GM12878 (cell line): ENCODE measurements at regions not wholly inside any gene's neighbourhood (a gene's known extent, or its start where the extent isn't known, plus 50 kb on each side); places are given as distances from the start of the nearest gene placed in this dataset.

ENCODE experiments used
- ATAC-seq: fragments of 200-7000 bp; cut with Tn5 transposase; 3 replicates; pipeline ENCODE4 v1.9.1; 2020; ENCODE audit warnings: mild to moderate bottlenecking, moderate library complexity
- BruUV-seq: library from RNA; stranded (reverse); fragments of 400-500 nt; replicated peaks from 2 replicates; lab custom pipeline; 2021; lab: Mats Ljungman, UMichigan
- CTCF ChIA-PET: fragments of 300-600 bp; sonication (Branson Sonifier 250); formaldehyde crosslinking; extraction: SDS; loops from one replicate; lab custom pipeline; 2021; ENCODE audit warnings: inconsistent platforms; lab: Yijun Ruan, JAX
- POLR2A ChIA-PET: fragments of 350-600 bp; formaldehyde crosslinking; extraction: SDS; loops from one replicate; lab custom pipeline; 2021; ENCODE audit warnings: inconsistent platforms; lab: Charles Lee
- RAD21 ChIA-PET: fragments of 300-600 bp; sonication (Branson Sonifier 250); formaldehyde crosslinking; loops from one replicate; lab custom pipeline; 2023; ENCODE audit warnings: antibody characterized with exemption; ENCODE audit not compliant: unreplicated experiment; lab: Charles Lee
- SMC1A ChIA-PET: fragments of 300-600 bp; sonication (Branson Sonifier 250); formaldehyde crosslinking; loops from one replicate; lab custom pipeline; 2023; ENCODE audit not compliant: unreplicated experiment, uncharacterized antibody; lab: Charles Lee
- DNase-seq: peaks from one replicate; pipeline ENCODE4 v3.0.0-alpha.2; 2011; ENCODE audit warnings: low read depth, low spot score
- FAIRE-seq: peaks from 3 replicates; lab custom pipeline; 2011; peaks lifted over from hg19 to GRCh38; lab: Jason Lieb, UNC
- H2AFZ ChIP-seq: 2 replicates; pipeline ENCODE4 v1.6.0; 2011; ENCODE audit warnings: low read depth, low read length, control low read depth; ENCODE audit not compliant: control insufficient read depth
- H3K27ac ChIP-seq: 2 replicates; pipeline ENCODE4 v1.5.1; 2011; ENCODE audit warnings: control low read depth; ENCODE audit not compliant: control insufficient read depth, insufficient read depth
- H3K27me3 ChIP-seq, 2 experiments: replicated peaks in 1 of 2; 2 replicates each; pipeline versions ENCODE4 v1.6.0 to v1.6.1; 2011; ENCODE audit warnings: low read length in 1 of 2; ENCODE audit not compliant: control insufficient read depth in 2 of 2, insufficient read depth in 2 of 2
- H3K36me3 ChIP-seq, 2 experiments: 2 replicates each; pipeline ENCODE4 v1.5.1; 2011; ENCODE audit warnings: low read length in 1 of 2; ENCODE audit not compliant: control insufficient read depth in 2 of 2, insufficient read depth in 2 of 2
- H3K4me1 ChIP-seq: 2 replicates; pipeline ENCODE4 v1.6.1; 2011; ENCODE audit warnings: mild to moderate bottlenecking, low read length, moderate library complexity, mixed read lengths; ENCODE audit not compliant: control insufficient read depth, insufficient read depth
- H3K4me2 ChIP-seq: 2 replicates; pipeline ENCODE4 v1.6.0; 2011; ENCODE audit warnings: control low read depth; ENCODE audit not compliant: control insufficient read depth, insufficient read depth
- H3K4me3 ChIP-seq: fragments of 200-600 bp; sonication (generic); 2 replicates; pipeline ENCODE4 v1.5.1; 2016
- H3K79me2 ChIP-seq: 2 replicates; pipeline ENCODE4 v1.6.0; 2011; ENCODE audit warnings: low read length; ENCODE audit not compliant: control insufficient read depth, insufficient read depth
- H3K9ac ChIP-seq: 2 replicates; pipeline ENCODE4 v1.8.0; 2011; ENCODE audit warnings: low read length, control low read depth, mixed read lengths; ENCODE audit not compliant: control insufficient read depth, insufficient read depth
- H3K9me3 ChIP-seq: replicated peaks from 3 replicates; pipeline ENCODE4 v1.5.1; 2011; ENCODE audit warnings: mild to moderate bottlenecking, low read length; ENCODE audit not compliant: control insufficient read depth, insufficient read depth
- H4K20me1 ChIP-seq: 2 replicates; pipeline ENCODE4 v1.6.0; 2011; ENCODE audit not compliant: control insufficient read depth, insufficient read depth
- CREB1 ChIP-seq: IDR thresholded peaks from 2 replicates; pipeline ENCODE4 v1.6.1; 2012; ENCODE audit warnings: low read depth, mild to moderate bottlenecking, inconsistent platforms
- E2F8 ChIP-seq: fragments of 450-650 bp; IDR thresholded peaks from 2 replicates; pipeline ENCODE4 v1.6.1; 2018; ENCODE audit warnings: mild to moderate bottlenecking, low read depth, moderate library complexity; ENCODE audit not compliant: partially characterized antibody
- EED ChIP-seq: sonication (generic); IDR thresholded peaks from 2 replicates; pipeline ENCODE4 v1.6.1; 2016; ENCODE audit warnings: antibody characterized with exemption, low read depth
- FOXK2 ChIP-seq: fragments of 450-650 bp; IDR thresholded peaks from 2 replicates; pipeline ENCODE4 v1.6.1; 2017; ENCODE audit warnings: mild to moderate bottlenecking, moderate library complexity
- GABPA ChIP-seq: IDR thresholded peaks from 2 replicates; pipeline ENCODE4 v1.6.1; 2014; ENCODE audit warnings: antibody characterized with exemption, low read depth, mild to moderate bottlenecking, inconsistent platforms
- HDAC2 ChIP-seq: fragments of 200-600 bp; sonication (generic); IDR thresholded peaks from 2 replicates; pipeline ENCODE4 v1.6.1; 2017
- MAX ChIP-seq: IDR thresholded peaks from 2 replicates; pipeline ENCODE4 v1.6.1; 2012; ENCODE audit warnings: low read depth, low read length, improper control_type of control experiment
- MTA2 ChIP-seq: fragments of 450-650 bp; IDR thresholded peaks from 2 replicates; pipeline ENCODE4 v1.6.1; 2016; ENCODE audit warnings: low read depth, mild to moderate bottlenecking, moderate library complexity
- NBN ChIP-seq: fragments of 450-650 bp; IDR thresholded peaks from 2 replicates; pipeline ENCODE4 v1.6.1; 2016
- RCOR1 ChIP-seq: conservative IDR thresholded peaks from 2 replicates; pipeline ENCODE4 v1.6.1; 2012; ENCODE audit warnings: low read depth, low read length, improper control_type of control experiment
- RFX5 ChIP-seq: IDR thresholded peaks from 2 replicates; pipeline ENCODE4 v1.6.1; 2011; ENCODE audit warnings: low read depth, low read length, improper control_type of control experiment
- SMAD1 ChIP-seq: fragments of 450-650 bp; IDR thresholded peaks from 2 replicates; pipeline ENCODE4 v1.6.1; 2018; ENCODE audit warnings: mild to moderate bottlenecking, low read depth; ENCODE audit not compliant: partially characterized antibody
- SMC3 ChIP-seq: IDR thresholded peaks from 2 replicates; pipeline ENCODE4 v1.6.1; 2011; ENCODE audit warnings: low read length, improper control_type of control experiment, borderline replicate concordance
- SUPT20H ChIP-seq: IDR thresholded peaks from 2 replicates; pipeline ENCODE4 v1.6.1; 2011; ENCODE audit warnings: low read depth, mild to moderate bottlenecking, low read length, moderate library complexity, borderline replicate concordance; ENCODE audit not compliant: control insufficient read depth
- SUZ12 ChIP-seq: fragments of 200-600 bp; sonication (generic); IDR thresholded peaks from one replicate; pipeline ENCODE4 v1.6.1; 2018; ENCODE audit warnings: antibody characterized with exemption, mild to moderate bottlenecking; ENCODE audit not compliant: unreplicated experiment
- YY1 ChIP-seq: IDR thresholded peaks from 2 replicates; pipeline ENCODE4 v1.6.1; 2011; ENCODE audit warnings: low read depth, mild to moderate bottlenecking, low read length
- ZNF217 ChIP-seq: fragments of 450-650 bp; IDR thresholded peaks from 2 replicates; pipeline ENCODE4 v1.6.1; 2017; ENCODE audit warnings: antibody characterized with exemption, mild to moderate bottlenecking
- WGBS: methylation state at CpG from one replicate; pipeline ENCODE4 v1.1.6; 2016; ENCODE audit warnings: low lambda C conversion rate; ENCODE audit not compliant: insufficient replicate concordance, insufficient coverage; ENCODE audit errors: missing lambda C conversion rate; 5-methylcytosine and 5-hydroxymethylcytosine counted together
- in situ Hi-C: fragments of 300-500 bp; cut with MboI; formaldehyde crosslinking; loops from 9 replicates; pipeline ENCODE4 v1.14.3; 2018; ENCODE audit warnings: mixed read lengths
- intact Hi-C: fragments of 100-400 bp; cut with micrococcal nuclease; formaldehyde crosslinking; loops from one replicate; pipeline ENCODE4 v1.14.2; 2022; ENCODE audit not compliant: unreplicated experiment

- TF ChIP-seq EED (no peak), HDAC2 (no peak), SMAD1 (no peak), YY1 (no peak), FOXK2 (no peak), NBN (no peak), CREB1 (no peak), GABPA (no peak), RFX5 (no peak), SMC3 (no peak), SUZ12 (no peak)
Observed at GRCh38 chr2:7830616-7831015, 851.2 kb upstream of the ID2 start (continued).

GRCh38 chr2:7835151-7835550 is 846.7 kb upstream of the ID2 start:
- Histone ChIP-seq H3K79me2 (no peaks in the 10 kb centered on the region), H3K4me3 (no peak overlapping the region), H3K36me3 (no peaks in the 10 kb centered on the region; a peak in 1 of 4 replicates), H3K4me2 (no peak overlapping the region; the same call in 1 of the 2 replicates), H3K27me3 (no peaks in the 10 kb centered on the region), H3K4me1 (peaks cover 14% of the 10 kb centered on the region), H3K27ac (no peak overlapping the region), H3K9me3 (peaks cover 25% of the 10 kb centered on the region), H3K9ac (no peak overlapping the region), H2AFZ (no peak overlapping the region), H4K20me1 (no peaks in the 10 kb centered on the region)
- ChIA-PET SMC1A (interaction anchor here (1.0 to 3.7 kb wide), 8 partner anchors 9 to 418 kb away, joined by 3 to 25 read pairs (median 4); no protein-coding TSS in a partner anchor), CTCF (no interaction called here), POLR2A (no interaction called here), RAD21 (interaction anchor here (1.0 kb wide), 2 partner anchors 216 to 847 kb away, joined by 3 read pairs; partner anchors contain the start of gene ID2)
- intact Hi-C loops: no loop called here
- TF ChIP-seq RCOR1: no peak
- no peak for TF ChIP-seq SUPT20H
- TF ChIP-seq ZNF217: no peak
- TF ChIP-seq MAX: no peak
- TF ChIP-seq E2F8: no peak
- TF ChIP-seq MTA2: no peak
- BruUV-seq: no TSS peak
- FAIRE-seq (no peak), DNase-seq (no peak), ATAC-seq (no peak)
- WGBS: 18% methylated on average over 3 of the region's 3 CpGs
- in situ Hi-C loops: no loop called here
